GM06990 (cell line): ENCODE measurements at regions not wholly inside any gene's neighbourhood (a gene's known extent, or its start where the extent isn't known, plus 50 kb on each side); places are given as distances from the start of the nearest gene placed in this dataset.

Experiments used
- DNase-seq: peaks from one replicate; pipeline ENCODE4 v3.0.0-alpha.2; 2011; ENCODE audit not compliant: insufficient read length; ENCODE audit errors: extremely low read depth
- H3K27me3 ChIP-seq: replicated peaks from 2 replicates; pipeline ENCODE4 v1.6.0; 2011; ENCODE audit warnings: low read length; ENCODE audit not compliant: control insufficient read depth, insufficient read depth
- H3K36me3 ChIP-seq: 2 replicates; pipeline ENCODE4 v1.5.1; 2011; ENCODE audit warnings: low read length; ENCODE audit not compliant: control insufficient read depth, insufficient read depth
- H3K4me3 ChIP-seq: replicated peaks from 2 replicates; pipeline ENCODE4 v1.5.1; 2011; ENCODE audit warnings: low read depth, mild to moderate bottlenecking, control low read depth, low read length
- TF ChIP-seq, protein P1 (sequence below): IDR thresholded peaks from 2 replicates; pipeline ENCODE4 v1.5.1; 2011; ENCODE audit warnings: low read length, control low read depth, mild to moderate bottlenecking, inconsistent platforms; ENCODE audit not compliant: insufficient read depth, poor library complexity, severe bottlenecking

DNA sequence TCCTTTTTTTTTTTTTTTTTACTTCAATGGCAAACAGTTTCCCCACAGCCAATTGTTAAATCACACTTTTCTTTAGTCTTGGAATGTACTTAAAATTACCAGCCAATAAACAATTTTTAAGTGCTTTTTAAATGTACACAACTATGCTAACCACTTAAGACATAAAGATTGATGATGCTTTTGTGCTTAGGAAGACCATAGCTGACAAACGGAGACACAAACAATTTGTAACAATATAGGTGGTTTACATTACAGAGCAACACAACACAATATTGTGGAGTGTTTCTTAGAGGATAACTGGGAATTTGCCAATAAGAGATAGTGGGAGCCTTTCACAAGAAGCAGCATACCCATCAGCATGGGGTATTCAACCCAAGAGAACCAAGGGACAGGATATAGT, 798.5 kb upstream of the IGFBP3 start:
- no peak for DNase-seq

GRCh38 chr7:46716926-46717325, 795.9 kb upstream of the IGFBP3 start:
- H3K36me3 ChIP-seq: no peaks in the 10 kb centered on the region
- TF ChIP-seq, protein P1, sequence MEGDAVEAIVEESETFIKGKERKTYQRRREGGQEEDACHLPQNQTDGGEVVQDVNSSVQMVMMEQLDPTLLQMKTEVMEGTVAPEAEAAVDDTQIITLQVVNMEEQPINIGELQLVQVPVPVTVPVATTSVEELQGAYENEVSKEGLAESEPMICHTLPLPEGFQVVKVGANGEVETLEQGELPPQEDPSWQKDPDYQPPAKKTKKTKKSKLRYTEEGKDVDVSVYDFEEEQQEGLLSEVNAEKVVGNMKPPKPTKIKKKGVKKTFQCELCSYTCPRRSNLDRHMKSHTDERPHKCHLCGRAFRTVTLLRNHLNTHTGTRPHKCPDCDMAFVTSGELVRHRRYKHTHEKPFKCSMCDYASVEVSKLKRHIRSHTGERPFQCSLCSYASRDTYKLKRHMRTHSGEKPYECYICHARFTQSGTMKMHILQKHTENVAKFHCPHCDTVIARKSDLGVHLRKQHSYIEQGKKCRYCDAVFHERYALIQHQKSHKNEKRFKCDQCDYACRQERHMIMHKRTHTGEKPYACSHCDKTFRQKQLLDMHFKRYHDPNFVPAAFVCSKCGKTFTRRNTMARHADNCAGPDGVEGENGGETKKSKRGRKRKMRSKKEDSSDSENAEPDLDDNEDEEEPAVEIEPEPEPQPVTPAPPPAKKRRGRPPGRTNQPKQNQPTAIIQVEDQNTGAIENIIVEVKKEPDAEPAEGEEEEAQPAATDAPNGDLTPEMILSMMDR: no peak
- DNase-seq: no peak
- H3K4me3 ChIP-seq: no peak overlapping the region
- no peaks in the 10 kb centered on the region for H3K27me3 ChIP-seq

More for the DNA sequence above, 798.5 kb upstream of the IGFBP3 start:
- Histone ChIP-seq H3K36me3 (no peaks in the 10 kb centered on the region), H3K27me3 (no peaks in the 10 kb centered on the region), H3K4me3 (no peak overlapping the region)
- TF ChIP-seq, protein P1: no peak

- H3K27me3 ChIP-seq: no peaks in the 10 kb centered on the region
- DNase-seq: no peak
- H3K36me3 ChIP-seq: no peaks in the 10 kb centered on the region
- TF ChIP-seq, protein P1: no peak
- no peak overlapping the region for H3K4me3 ChIP-seq
Observed at GRCh38 chr7:46715579-46715978, 794.5 kb upstream of the IGFBP3 start.

GRCh38 chr7:46714904-46715303, 793.8 kb upstream of the IGFBP3 start:
- no peak for DNase-seq
- H3K27me3 ChIP-seq: no peaks in the 10 kb centered on the region
- H3K4me3 ChIP-seq: no peak overlapping the region
- no peaks in the 10 kb centered on the region for H3K36me3 ChIP-seq
- TF ChIP-seq, protein P1: no peak

GRCh38 chr7:46713868-46714596, 793.0 kb upstream of the IGFBP3 start:
- TF ChIP-seq, protein P1: no peak
- H3K36me3 ChIP-seq: no peaks in the 10 kb centered on the region
- DNase-seq: no peak
- H3K27me3 ChIP-seq: no peaks in the 10 kb centered on the region
- no peak overlapping the region for H3K4me3 ChIP-seq
